ENCODE measurements at regions not wholly inside any gene's neighbourhood (a gene's known extent, or its start where the extent isn't known, plus 50 kb on each side); places are given as distances from the start of the nearest gene placed in this dataset.
"Not testable (repeated sequence)": the region's sequence is repeated elsewhere in the genome, so short reads cannot be mapped to it uniquely, and the experiment has no call there.

DNA sequence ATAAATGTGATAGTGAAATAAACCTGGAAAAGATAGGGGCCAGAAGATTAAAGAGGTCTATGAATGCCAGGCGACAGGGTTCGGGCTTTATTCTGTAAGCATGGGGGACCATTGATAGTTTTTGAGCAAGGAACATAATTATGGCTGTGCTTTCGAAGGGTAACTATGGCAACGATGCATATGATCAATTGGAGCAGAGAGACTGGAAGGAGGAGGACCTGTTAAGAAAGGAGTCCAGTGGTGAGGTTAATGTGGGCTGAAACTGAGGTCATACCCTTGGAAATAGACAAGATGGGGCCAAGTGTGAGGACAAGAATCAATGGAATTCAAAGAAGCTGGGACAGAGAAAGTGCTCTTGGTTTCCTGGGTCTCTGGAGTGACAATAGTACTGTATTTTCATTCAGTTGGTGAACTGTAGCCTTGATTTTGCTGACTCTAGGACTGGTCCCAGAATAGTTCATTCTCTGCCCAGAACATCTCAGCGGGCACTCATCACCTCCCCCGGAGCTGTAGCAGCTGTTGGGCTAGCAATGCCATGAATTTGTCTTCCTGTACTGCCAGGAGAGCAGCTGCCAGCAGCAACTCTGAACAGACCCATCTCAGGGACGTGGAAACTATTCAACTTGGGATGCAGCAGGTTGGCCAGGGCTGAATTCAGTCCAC is 108.4 kb downstream of the SRGAP2 start:
- not testable (repeated sequence) for TF ChIP-seq CTCF (IDR thresholded peaks at IDR 0.05); ETV6 (CRISPR knock-in tag; IDR thresholded peaks at IDR 0.05); CBFB (CRISPR knock-in tag; IDR thresholded peaks at IDR 0.05; ENCODE audit: low read depth)
